ENCODE measurements at regions not wholly inside any gene's neighbourhood (a gene's known extent, or its start where the extent isn't known, plus 50 kb on each side); places are given as distances from the start of the nearest gene placed in this dataset.

- H3K4me2 ChIP-seq (ENCODE audit: low read length) = no peak overlapping the region
- intact Hi-C loops (cut with micrococcal nuclease) = no loop called here
- no peak overlapping the region for H3K4me3 ChIP-seq (replicated peaks in 1 of 2; ENCODE audit: low read depth in 1 of 2, low read length in 2 of 2)
- no peak for TF ChIP-seq CBX3 (IDR thresholded peaks at IDR 0.05; ENCODE audit: low read depth)
- ChIA-PET CTCF (no interaction called here), RAD21 (ENCODE audit: low non-redundant PET in 1 of 2, low total read pairs in 2 of 2, uncharacterized antibody in 2 of 2, unreplicated experiment in 2 of 2) (no interaction called here), POLR2A (no interaction called here)
- ATAC-seq = no peak
- no peaks in the 10 kb centered on the region for H3K36me3 ChIP-seq (ENCODE audit: control insufficient read depth in 1 of 2, insufficient read depth in 2 of 2, low read length in 2 of 2)
- no peak overlapping the region for H2AFZ ChIP-seq (ENCODE audit: low read depth, low read length, poor library complexity, severe bottlenecking)
- no peak for DNase-seq (ENCODE audit: low read depth, low spot score)
- no peak overlapping the region for H3K9ac ChIP-seq (ENCODE audit: low read length)
- H3K27me3 ChIP-seq (ENCODE audit: insufficient read depth, low read length) = no peaks in the 10 kb centered on the region
- H4K20me1 ChIP-seq (ENCODE audit: insufficient read depth) = no peaks in the 10 kb centered on the region
- no TSS peak for BruUV-seq (replicated peaks)
- no peak overlapping the region for H3K27ac ChIP-seq (ENCODE audit: low read depth, low read length)
- no peaks in the 10 kb centered on the region for H3K9me2 ChIP-seq (ENCODE audit: insufficient read depth)
- H3K9me3 ChIP-seq (ENCODE audit: control insufficient read depth in 1 of 2, insufficient read depth in 1 of 2, low read depth in 1 of 2, low read length in 2 of 2) = no peaks in the 10 kb centered on the region
- H3K79me2 ChIP-seq (ENCODE audit: insufficient read depth, low read length) = no peaks in the 10 kb centered on the region
- H3K4me1 ChIP-seq (ENCODE audit: control insufficient read depth in 1 of 2, insufficient read depth in 2 of 2, low read length in 2 of 2) = peaks cover 0 to 9% of the 10 kb centered on the region in 2 experiments; a peak in 1 of 4 replicates
Observed at GRCh38 chr4:188432328-188432727, 293.1 kb downstream of the TRIML1 start.

DNA sequence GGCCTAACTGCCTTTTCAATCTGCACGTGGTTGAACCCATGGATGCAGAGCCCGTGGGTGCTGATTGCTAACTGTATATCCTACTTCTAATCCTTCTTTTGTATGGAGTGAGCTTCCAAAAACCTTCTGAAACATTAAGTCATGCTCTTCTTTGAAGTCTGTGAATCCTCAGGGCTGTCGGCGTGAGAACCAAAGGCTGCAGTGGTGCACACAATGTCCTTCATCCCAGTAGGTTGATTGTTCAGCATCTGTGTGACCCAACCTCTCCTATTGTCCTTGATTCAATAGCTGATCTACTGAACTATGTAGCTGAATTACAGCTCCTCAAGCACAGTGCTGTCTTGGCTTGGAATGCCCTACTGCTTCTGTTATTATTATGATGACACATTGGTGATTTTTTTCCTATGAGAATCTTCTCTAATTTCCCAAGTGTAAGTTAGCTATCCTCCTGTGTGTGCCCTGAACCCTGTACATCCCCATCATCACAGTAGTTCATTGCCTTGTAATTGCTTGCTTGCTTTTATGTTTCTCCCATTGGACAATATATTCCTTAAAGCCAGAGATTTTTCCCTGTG lies 294.6 kb downstream of the TRIML1 start:
- ChIA-PET CTCF (no interaction called here), POLR2A (no interaction called here), RAD21 (ENCODE audit: low non-redundant PET in 1 of 2, low total read pairs in 2 of 2, uncharacterized antibody in 2 of 2, unreplicated experiment in 2 of 2) (no interaction called here)
- DNase-seq (ENCODE audit: low read depth, low spot score) = no peak
- no TSS peak for BruUV-seq (replicated peaks)
- H3K9ac ChIP-seq (ENCODE audit: low read length) = no peak overlapping the region
- H3K36me3 ChIP-seq (ENCODE audit: control insufficient read depth in 1 of 2, insufficient read depth in 2 of 2, low read length in 2 of 2) = no peaks in the 10 kb centered on the region
- H4K20me1 ChIP-seq (ENCODE audit: insufficient read depth) = no peaks in the 10 kb centered on the region
- H2AFZ ChIP-seq (ENCODE audit: low read depth, low read length, poor library complexity, severe bottlenecking) = no peak overlapping the region
- H3K4me1 ChIP-seq (ENCODE audit: control insufficient read depth in 1 of 2, insufficient read depth in 2 of 2, low read length in 2 of 2) = peaks cover 0 to 20% of the 10 kb centered on the region in 2 experiments; a peak in 1 of 4 replicates
- H3K9me2 ChIP-seq (ENCODE audit: insufficient read depth) = no peaks in the 10 kb centered on the region
- no peak for ATAC-seq
- H3K27ac ChIP-seq (ENCODE audit: low read depth, low read length) = no peak overlapping the region
- H3K27me3 ChIP-seq (ENCODE audit: insufficient read depth, low read length) = no peaks in the 10 kb centered on the region
- no peaks in the 10 kb centered on the region for H3K9me3 ChIP-seq (ENCODE audit: control insufficient read depth in 1 of 2, insufficient read depth in 1 of 2, low read depth in 1 of 2, low read length in 2 of 2)
- no peak overlapping the region for H3K4me2 ChIP-seq (ENCODE audit: low read length)
- no peaks in the 10 kb centered on the region for H3K79me2 ChIP-seq (ENCODE audit: insufficient read depth, low read length)
- intact Hi-C loops (cut with micrococcal nuclease) = no loop called here
- H3K4me3 ChIP-seq (replicated peaks in 1 of 2; ENCODE audit: low read depth in 1 of 2, low read length in 2 of 2) = no peak overlapping the region
- TF ChIP-seq JUND (IDR thresholded peaks at IDR 0.05) = no peak
- no peak for TF ChIP-seq SRF (IDR thresholded peaks at IDR 0.05; ENCODE audit: low read depth)
- TF ChIP-seq FOSL1 (IDR thresholded peaks at IDR 0.05; ENCODE audit: low read depth) = no peak
- TF ChIP-seq POLR2AphosphoS5 (IDR thresholded peaks at IDR 0.05; ENCODE audit: low read depth, low read length) = no peak
- TF ChIP-seq, protein P1, sequence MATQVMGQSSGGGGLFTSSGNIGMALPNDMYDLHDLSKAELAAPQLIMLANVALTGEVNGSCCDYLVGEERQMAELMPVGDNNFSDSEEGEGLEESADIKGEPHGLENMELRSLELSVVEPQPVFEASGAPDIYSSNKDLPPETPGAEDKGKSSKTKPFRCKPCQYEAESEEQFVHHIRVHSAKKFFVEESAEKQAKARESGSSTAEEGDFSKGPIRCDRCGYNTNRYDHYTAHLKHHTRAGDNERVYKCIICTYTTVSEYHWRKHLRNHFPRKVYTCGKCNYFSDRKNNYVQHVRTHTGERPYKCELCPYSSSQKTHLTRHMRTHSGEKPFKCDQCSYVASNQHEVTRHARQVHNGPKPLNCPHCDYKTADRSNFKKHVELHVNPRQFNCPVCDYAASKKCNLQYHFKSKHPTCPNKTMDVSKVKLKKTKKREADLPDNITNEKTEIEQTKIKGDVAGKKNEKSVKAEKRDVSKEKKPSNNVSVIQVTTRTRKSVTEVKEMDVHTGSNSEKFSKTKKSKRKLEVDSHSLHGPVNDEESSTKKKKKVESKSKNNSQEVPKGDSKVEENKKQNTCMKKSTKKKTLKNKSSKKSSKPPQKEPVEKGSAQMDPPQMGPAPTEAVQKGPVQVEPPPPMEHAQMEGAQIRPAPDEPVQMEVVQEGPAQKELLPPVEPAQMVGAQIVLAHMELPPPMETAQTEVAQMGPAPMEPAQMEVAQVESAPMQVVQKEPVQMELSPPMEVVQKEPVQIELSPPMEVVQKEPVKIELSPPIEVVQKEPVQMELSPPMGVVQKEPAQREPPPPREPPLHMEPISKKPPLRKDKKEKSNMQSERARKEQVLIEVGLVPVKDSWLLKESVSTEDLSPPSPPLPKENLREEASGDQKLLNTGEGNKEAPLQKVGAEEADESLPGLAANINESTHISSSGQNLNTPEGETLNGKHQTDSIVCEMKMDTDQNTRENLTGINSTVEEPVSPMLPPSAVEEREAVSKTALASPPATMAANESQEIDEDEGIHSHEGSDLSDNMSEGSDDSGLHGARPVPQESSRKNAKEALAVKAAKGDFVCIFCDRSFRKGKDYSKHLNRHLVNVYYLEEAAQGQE (IDR thresholded peaks at IDR 0.05; ENCODE audit: low read depth) = no peak
- TF ChIP-seq TCF7L2 (IDR thresholded peaks at IDR 0.05; ENCODE audit: borderline replicate concordance, extremely low read depth, insufficient read depth, insufficient read length) = no peak
- TF ChIP-seq SIN3A (IDR thresholded peaks at IDR 0.05; ENCODE audit: low read depth) = no peak
- no peak for TF ChIP-seq ZFX (IDR thresholded peaks at IDR 0.05)
- no peak for TF ChIP-seq EZH2phosphoT487 (IDR thresholded peaks at IDR 0.05; ENCODE audit: borderline replicate concordance)
- no peak for TF ChIP-seq CBX3 (IDR thresholded peaks at IDR 0.05; ENCODE audit: low read depth)
- TF ChIP-seq, protein P2, sequence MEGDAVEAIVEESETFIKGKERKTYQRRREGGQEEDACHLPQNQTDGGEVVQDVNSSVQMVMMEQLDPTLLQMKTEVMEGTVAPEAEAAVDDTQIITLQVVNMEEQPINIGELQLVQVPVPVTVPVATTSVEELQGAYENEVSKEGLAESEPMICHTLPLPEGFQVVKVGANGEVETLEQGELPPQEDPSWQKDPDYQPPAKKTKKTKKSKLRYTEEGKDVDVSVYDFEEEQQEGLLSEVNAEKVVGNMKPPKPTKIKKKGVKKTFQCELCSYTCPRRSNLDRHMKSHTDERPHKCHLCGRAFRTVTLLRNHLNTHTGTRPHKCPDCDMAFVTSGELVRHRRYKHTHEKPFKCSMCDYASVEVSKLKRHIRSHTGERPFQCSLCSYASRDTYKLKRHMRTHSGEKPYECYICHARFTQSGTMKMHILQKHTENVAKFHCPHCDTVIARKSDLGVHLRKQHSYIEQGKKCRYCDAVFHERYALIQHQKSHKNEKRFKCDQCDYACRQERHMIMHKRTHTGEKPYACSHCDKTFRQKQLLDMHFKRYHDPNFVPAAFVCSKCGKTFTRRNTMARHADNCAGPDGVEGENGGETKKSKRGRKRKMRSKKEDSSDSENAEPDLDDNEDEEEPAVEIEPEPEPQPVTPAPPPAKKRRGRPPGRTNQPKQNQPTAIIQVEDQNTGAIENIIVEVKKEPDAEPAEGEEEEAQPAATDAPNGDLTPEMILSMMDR (IDR thresholded peaks at IDR 0.05 in 2 of 3, conservative IDR thresholded peaks at IDR 0.05 in 1 of 3; ENCODE audit: borderline replicate concordance in 1 of 3, insufficient read depth in 1 of 3, low read depth in 2 of 3, low read length in 2 of 3) = no peak
- no peak for TF ChIP-seq RAD21 (IDR thresholded peaks at IDR 0.05; ENCODE audit: low read depth)
- no peak for TF ChIP-seq POLR2A (IDR thresholded peaks at IDR 0.05; ENCODE audit: borderline replicate concordance, extremely low read depth, insufficient read depth, insufficient read length)
- TF ChIP-seq CEBPB (IDR thresholded peaks at IDR 0.05; ENCODE audit: low read depth) = no peak
